ENCODE measurements at regions not wholly inside any gene's neighbourhood (a gene's known extent, or its start where the extent isn't known, plus 50 kb on each side); places are given as distances from the start of the nearest gene placed in this dataset.
A peak's percentile ranks its signal among the peaks of the same experiment; 100 is the strongest.
"Not testable (repeated sequence)": the region's sequence is repeated elsewhere in the genome, so short reads cannot be mapped to it uniquely, and the experiment has no call there.

DNA sequence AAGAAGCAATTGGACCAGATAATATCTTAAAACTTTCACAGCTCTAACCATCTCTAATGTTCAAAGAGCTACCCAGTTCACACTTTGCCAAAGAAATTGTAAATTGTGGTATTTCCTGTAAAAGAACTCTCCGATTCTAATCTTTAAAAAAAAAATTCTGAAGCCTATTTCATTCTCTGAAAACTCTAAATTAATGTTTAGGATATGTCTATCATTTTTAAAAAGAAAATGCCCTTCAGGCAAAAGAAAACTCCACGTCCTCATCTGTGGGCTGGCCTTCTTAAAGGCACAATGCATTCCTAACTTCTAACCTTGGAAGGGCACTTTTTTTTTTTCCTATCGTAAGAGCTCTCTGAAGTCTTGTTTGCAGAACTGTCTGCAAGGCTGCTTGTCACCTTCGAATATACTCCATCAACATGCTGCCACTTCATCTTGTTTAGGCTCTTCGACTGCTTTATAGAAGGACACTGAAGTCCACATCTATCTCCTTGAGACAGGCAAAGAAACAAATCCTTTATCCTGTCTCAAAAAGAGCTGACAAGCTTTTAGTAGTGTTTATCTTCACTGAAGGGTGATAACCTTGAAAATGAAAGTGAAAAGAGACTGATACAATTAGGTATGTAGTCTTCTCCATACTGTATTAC lies 124.3 kb upstream of the SLC39A10 start:
- H3K4me3 ChIP-seq (ENCODE audit: control insufficient read depth in 1 of 7, extremely low read depth in 1 of 7, insufficient read depth in 4 of 7, low read depth in 2 of 7, low read length in 6 of 7) = peak overlapping the region in 5 of 7 experiments; percentile 40 to 63 (median 50)
- CTCF ChIA-PET = interaction anchor here (1.2 kb wide), 3 partner anchors 10 to 38 kb away, joined by 3 to 4 read pairs (median 3); no protein-coding TSS in a partner anchor
- no peaks in the 10 kb centered on the region for H3K9me3 ChIP-seq (ENCODE audit: control extremely low read depth in 1 of 5, control insufficient read depth in 4 of 5, insufficient read depth in 2 of 5, low read depth in 1 of 5, low read length in 4 of 5)
- peaks cover 11 to 50% (median 33%) of the 10 kb centered on the region in 4 experiments for H3K4me1 ChIP-seq (ENCODE audit: control extremely low read depth in 1 of 4, control insufficient read depth in 4 of 4, insufficient read depth in 4 of 4, low read length in 3 of 4)
- POLR2A ChIA-PET = interaction anchor here (0.7 kb wide), 1 partner anchor 321 kb away, joined by 4 read pairs; no protein-coding TSS in a partner anchor
- 12% methylated on average over 4 of the region's 5 CpGs for WGBS (ENCODE audit: insufficient coverage)
- no peaks in the 10 kb centered on the region for H3K36me3 ChIP-seq (ENCODE audit: control insufficient read depth in 4 of 4, insufficient read depth in 4 of 4, low read length in 3 of 4)
- H3K27ac ChIP-seq (ENCODE audit: insufficient read depth in 1 of 2, low read depth in 1 of 2, low read length in 2 of 2, poor library complexity in 1 of 2, severe bottlenecking in 2 of 2) = peak overlapping the region in 1 of 2 experiments; percentile 45
- H3K27me3 ChIP-seq (replicated peaks in 2 of 5; ENCODE audit: control insufficient read depth in 4 of 5, insufficient read depth in 5 of 5, low read length in 4 of 5) = no peaks in the 10 kb centered on the region
- DNase-seq = peak in 2 of 3 donors; percentile 25 to 53

DNA sequence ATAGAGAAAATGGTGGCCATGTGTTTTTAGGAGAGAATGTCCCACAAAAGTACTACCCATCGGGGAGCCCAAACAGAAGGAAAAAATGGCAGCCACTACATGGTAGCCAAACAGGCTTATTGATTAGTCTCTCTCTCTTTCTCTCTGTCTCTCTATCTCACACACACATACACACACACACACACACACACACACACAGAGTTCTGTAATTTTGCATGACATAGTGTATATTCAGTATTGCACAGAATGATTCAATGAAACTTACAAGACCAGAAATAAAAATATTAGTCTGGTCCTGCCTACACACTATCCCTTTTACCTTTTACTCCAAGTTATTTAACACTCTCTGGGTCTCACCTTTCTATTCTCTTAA lies 124.8 kb upstream of the SLC39A10 start:
- no peaks in the 10 kb centered on the region for H3K36me3 ChIP-seq (ENCODE audit: control insufficient read depth in 4 of 4, insufficient read depth in 4 of 4, low read length in 3 of 4)
- peak overlapping the region in 2 of 7 experiments; percentile 44 to 54 for H3K4me3 ChIP-seq (ENCODE audit: control insufficient read depth in 1 of 7, extremely low read depth in 1 of 7, insufficient read depth in 4 of 7, low read depth in 2 of 7, low read length in 6 of 7)
- DNase-seq = peak in 1 of 3 donors; percentile 8
- no peaks in the 10 kb centered on the region for H3K27me3 ChIP-seq (replicated peaks in 2 of 5; ENCODE audit: control insufficient read depth in 4 of 5, insufficient read depth in 5 of 5, low read length in 4 of 5)
- WGBS (ENCODE audit: insufficient coverage) = no CpG with 5 or more reads among the region's 1 CpG
- ChIA-PET POLR2A (interaction anchor here (0.7 kb wide), 1 partner anchor 320 kb away, joined by 4 read pairs; no protein-coding TSS in a partner anchor), CTCF (interaction anchor here (1.2 kb wide), 2 partner anchors 10 to 11 kb away, joined by 3 to 4 read pairs; no protein-coding TSS in a partner anchor)
- peak overlapping the region in 1 of 2 experiments; percentile 45 for H3K27ac ChIP-seq (ENCODE audit: insufficient read depth in 1 of 2, low read depth in 1 of 2, low read length in 2 of 2, poor library complexity in 1 of 2, severe bottlenecking in 2 of 2)
- H3K4me1 ChIP-seq (ENCODE audit: control extremely low read depth in 1 of 4, control insufficient read depth in 4 of 4, insufficient read depth in 4 of 4, low read length in 3 of 4) = peaks cover 11 to 45% (median 29%) of the 10 kb centered on the region in 4 experiments
- no peaks in the 10 kb centered on the region for H3K9me3 ChIP-seq (ENCODE audit: control extremely low read depth in 1 of 5, control insufficient read depth in 4 of 5, insufficient read depth in 2 of 5, low read depth in 1 of 5, low read length in 4 of 5)

DNA sequence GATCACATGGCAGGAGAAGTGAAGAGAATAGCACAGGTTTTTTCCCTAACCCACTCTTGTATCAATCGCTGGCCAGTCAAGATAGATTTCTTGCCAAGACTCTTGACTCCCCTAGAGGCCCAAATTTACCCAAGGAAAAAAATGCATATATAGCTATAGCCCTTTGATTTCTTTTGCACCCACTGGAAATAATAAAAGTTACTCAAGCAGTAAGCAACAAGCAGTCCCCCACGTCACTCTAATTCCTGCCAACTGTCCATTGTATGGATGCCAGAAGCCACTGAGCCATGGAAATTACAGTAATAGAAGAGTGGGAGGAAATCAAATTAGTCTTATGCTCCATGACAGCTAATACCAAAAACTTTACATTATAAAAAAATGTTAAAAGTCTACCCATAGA lies 125.3 kb upstream of the SLC39A10 start:
- CTCF ChIA-PET = interaction anchor here (1.0 to 1.2 kb wide), 3 partner anchors 11 to 34 kb away, joined by 3 to 4 read pairs (median 4); no protein-coding TSS in a partner anchor
- POLR2A ChIA-PET = interaction anchor here (0.5 kb wide), 1 partner anchor 829 kb away, joined by 3 read pairs; no protein-coding TSS in a partner anchor
- Histone ChIP-seq H3K9me3 (ENCODE audit: control extremely low read depth in 1 of 5, control insufficient read depth in 4 of 5, insufficient read depth in 2 of 5, low read depth in 1 of 5, low read length in 4 of 5) (no peaks in the 10 kb centered on the region), H3K4me1 (ENCODE audit: control extremely low read depth in 1 of 4, control insufficient read depth in 4 of 4, insufficient read depth in 4 of 4, low read length in 3 of 4) (peaks cover 6 to 40% (median 24%) of the 10 kb centered on the region in 4 experiments), H3K27me3 (replicated peaks in 2 of 5; ENCODE audit: control insufficient read depth in 4 of 5, insufficient read depth in 5 of 5, low read length in 4 of 5) (no peaks in the 10 kb centered on the region), H3K4me3 (ENCODE audit: control insufficient read depth in 1 of 7, extremely low read depth in 1 of 7, insufficient read depth in 4 of 7, low read depth in 2 of 7, low read length in 6 of 7) (no peak overlapping the region), H3K36me3 (ENCODE audit: control insufficient read depth in 4 of 4, insufficient read depth in 4 of 4, low read length in 3 of 4) (no peaks in the 10 kb centered on the region), H3K27ac (ENCODE audit: insufficient read depth in 1 of 2, low read depth in 1 of 2, low read length in 2 of 2, poor library complexity in 1 of 2, severe bottlenecking in 2 of 2) (peak overlapping the region in 1 of 2 experiments; percentile 45)
- WGBS (ENCODE audit: insufficient coverage) = 90% methylated on average over 1 of the region's 2 CpGs
- DNase-seq = no peak

GRCh38 chr2:195523242-195523641 lies 133.8 kb upstream of the SLC39A10 start:
- H3K9me3 ChIP-seq (ENCODE audit: control extremely low read depth in 1 of 5, control insufficient read depth in 4 of 5, insufficient read depth in 2 of 5, low read depth in 1 of 5, low read length in 4 of 5); H3K36me3 ChIP-seq (ENCODE audit: control insufficient read depth in 4 of 4, insufficient read depth in 4 of 4, low read length in 3 of 4); DNase-seq; POLR2A ChIA-PET; CTCF ChIA-PET; H3K27ac ChIP-seq (ENCODE audit: insufficient read depth in 1 of 2, low read depth in 1 of 2, low read length in 2 of 2, poor library complexity in 1 of 2, severe bottlenecking in 2 of 2); H3K27me3 ChIP-seq (replicated peaks in 2 of 5; ENCODE audit: control insufficient read depth in 4 of 5, insufficient read depth in 5 of 5, low read length in 4 of 5); H3K4me1 ChIP-seq (ENCODE audit: control extremely low read depth in 1 of 4, control insufficient read depth in 4 of 4, insufficient read depth in 4 of 4, low read length in 3 of 4); H3K4me3 ChIP-seq (ENCODE audit: control insufficient read depth in 1 of 7, extremely low read depth in 1 of 7, insufficient read depth in 4 of 7, low read depth in 2 of 7, low read length in 6 of 7): not testable (repeated sequence)
- 92% methylated on average over 8 of the region's 10 CpGs for WGBS (ENCODE audit: insufficient coverage)

DNA sequence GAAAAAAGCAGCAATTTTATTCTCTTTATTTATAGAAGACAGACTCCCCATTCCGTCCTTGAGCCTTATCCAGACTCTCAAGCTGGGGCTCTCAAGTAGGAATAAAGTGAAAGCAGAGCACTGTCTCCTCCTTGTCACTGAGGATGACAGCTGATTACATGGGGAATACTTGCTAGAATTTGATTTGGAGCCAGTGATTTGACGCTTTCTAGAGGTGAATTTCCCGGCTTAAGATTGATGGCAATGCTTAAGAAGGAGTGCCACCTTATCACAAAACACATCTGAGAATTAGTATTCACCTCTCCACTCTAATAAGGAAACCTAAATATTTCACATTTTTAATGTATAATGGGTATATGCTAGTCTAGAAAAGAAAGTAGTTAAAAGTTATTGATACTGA lies 135.4 kb upstream of the SLC39A10 start:
- CTCF ChIA-PET = interaction anchor here (0.6 to 1.7 kb wide), 6 partner anchors 10 to 138 kb away, joined by 3 to 7 read pairs (median 3); no protein-coding TSS in a partner anchor

DNA sequence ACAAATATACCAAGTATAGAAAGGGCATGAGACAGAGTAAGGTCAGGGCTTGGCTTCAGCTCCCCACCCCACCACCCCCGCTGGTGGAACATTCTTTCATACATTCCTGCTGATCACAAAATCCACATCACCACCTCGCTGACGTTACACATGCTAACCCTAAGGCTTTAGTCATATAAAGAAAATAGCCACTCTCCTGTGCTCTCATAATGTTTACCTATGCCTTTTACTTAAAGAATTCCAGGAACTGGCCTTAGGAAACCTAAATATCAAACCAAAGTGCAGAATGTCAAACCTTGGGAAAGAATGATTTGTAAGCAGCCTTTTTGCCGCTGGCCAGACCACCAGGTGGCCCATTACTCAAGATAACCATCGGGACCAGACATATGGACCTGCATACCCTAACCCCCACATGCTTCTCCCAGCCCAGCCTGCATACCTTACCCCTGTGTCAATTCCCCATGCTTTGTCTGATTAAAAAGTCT lies 136.3 kb upstream of the SLC39A10 start:
- Histone ChIP-seq H3K4me3 (ENCODE audit: control insufficient read depth in 1 of 7, extremely low read depth in 1 of 7, insufficient read depth in 4 of 7, low read depth in 2 of 7, low read length in 6 of 7) (no peak overlapping the region), H3K9me3 (ENCODE audit: control extremely low read depth in 1 of 5, control insufficient read depth in 4 of 5, insufficient read depth in 2 of 5, low read depth in 1 of 5, low read length in 4 of 5) (no peaks in the 10 kb centered on the region), H3K4me1 (ENCODE audit: control extremely low read depth in 1 of 4, control insufficient read depth in 4 of 4, insufficient read depth in 4 of 4, low read length in 3 of 4) (no peaks in the 10 kb centered on the region), H3K27me3 (replicated peaks in 2 of 5; ENCODE audit: control insufficient read depth in 4 of 5, insufficient read depth in 5 of 5, low read length in 4 of 5) (no peaks in the 10 kb centered on the region), H3K27ac (ENCODE audit: insufficient read depth in 1 of 2, low read depth in 1 of 2, low read length in 2 of 2, poor library complexity in 1 of 2, severe bottlenecking in 2 of 2) (no peak overlapping the region), H3K36me3 (ENCODE audit: control insufficient read depth in 4 of 4, insufficient read depth in 4 of 4, low read length in 3 of 4) (no peaks in the 10 kb centered on the region)
- POLR2A ChIA-PET = no interaction called here
- WGBS (ENCODE audit: insufficient coverage) = 87% methylated on average over 5 of the region's 5 CpGs
- DNase-seq = no peak
- CTCF ChIA-PET = interaction anchor here (1.0 to 1.7 kb wide), 5 partner anchors 11 to 139 kb away, joined by 3 to 7 read pairs (median 3); no protein-coding TSS in a partner anchor

More for the DNA sequence above, 135.4 kb upstream of the SLC39A10 start:
- WGBS (ENCODE audit: insufficient coverage) = 100% methylated on average over 1 of the region's 3 CpGs
- no peaks in the 10 kb centered on the region for H3K27me3 ChIP-seq (replicated peaks in 2 of 5; ENCODE audit: control insufficient read depth in 4 of 5, insufficient read depth in 5 of 5, low read length in 4 of 5)
- H3K4me1 ChIP-seq (ENCODE audit: control extremely low read depth in 1 of 4, control insufficient read depth in 4 of 4, insufficient read depth in 4 of 4, low read length in 3 of 4) = no peaks in the 10 kb centered on the region
- DNase-seq = no peak
- H3K27ac ChIP-seq (ENCODE audit: insufficient read depth in 1 of 2, low read depth in 1 of 2, low read length in 2 of 2, poor library complexity in 1 of 2, severe bottlenecking in 2 of 2) = no peak overlapping the region
- no peak overlapping the region for H3K4me3 ChIP-seq (ENCODE audit: control insufficient read depth in 1 of 7, extremely low read depth in 1 of 7, insufficient read depth in 4 of 7, low read depth in 2 of 7, low read length in 6 of 7)
- no peaks in the 10 kb centered on the region for H3K9me3 ChIP-seq (ENCODE audit: control extremely low read depth in 1 of 5, control insufficient read depth in 4 of 5, insufficient read depth in 2 of 5, low read depth in 1 of 5, low read length in 4 of 5)
- POLR2A ChIA-PET = no interaction called here
- no peaks in the 10 kb centered on the region for H3K36me3 ChIP-seq (ENCODE audit: control insufficient read depth in 4 of 4, insufficient read depth in 4 of 4, low read length in 3 of 4)

DNA sequence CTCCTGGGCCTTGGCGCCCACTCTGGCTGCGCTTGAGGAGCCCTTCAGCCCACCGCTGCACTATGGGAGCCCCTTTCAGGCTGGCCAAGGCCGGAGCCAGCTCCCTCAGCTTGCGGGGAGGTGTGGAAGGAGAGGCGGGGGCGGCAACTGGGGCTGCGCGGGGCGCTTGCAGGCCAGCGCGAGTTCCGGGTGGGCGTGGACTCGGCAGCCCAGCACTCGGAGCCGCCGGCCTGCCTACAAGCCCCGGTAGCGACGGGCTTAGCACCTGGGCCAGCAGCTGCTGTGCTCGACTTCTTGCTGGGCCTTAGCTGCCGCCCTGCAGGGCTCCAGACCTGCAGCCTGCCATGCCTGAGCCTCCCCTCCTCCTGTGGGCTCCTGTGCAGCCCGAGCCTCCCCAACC lies 141.5 kb upstream of the SLC39A10 start:
- Histone ChIP-seq H3K27me3 (replicated peaks in 2 of 5; ENCODE audit: control insufficient read depth in 4 of 5, insufficient read depth in 5 of 5, low read length in 4 of 5) (no peaks in the 10 kb centered on the region), H3K4me1 (ENCODE audit: control extremely low read depth in 1 of 4, control insufficient read depth in 4 of 4, insufficient read depth in 4 of 4, low read length in 3 of 4) (peaks cover 0 to 8% (median 3%) of the 10 kb centered on the region in 4 experiments), H3K27ac (ENCODE audit: insufficient read depth in 1 of 2, low read depth in 1 of 2, low read length in 2 of 2, poor library complexity in 1 of 2, severe bottlenecking in 2 of 2) (no peak overlapping the region), H3K4me3 (ENCODE audit: control insufficient read depth in 1 of 7, extremely low read depth in 1 of 7, insufficient read depth in 4 of 7, low read depth in 2 of 7, low read length in 6 of 7) (no peak overlapping the region), H3K36me3 (ENCODE audit: control insufficient read depth in 4 of 4, insufficient read depth in 4 of 4, low read length in 3 of 4) (no peaks in the 10 kb centered on the region), H3K9me3 (ENCODE audit: control extremely low read depth in 1 of 5, control insufficient read depth in 4 of 5, insufficient read depth in 2 of 5, low read depth in 1 of 5, low read length in 4 of 5) (no peaks in the 10 kb centered on the region)
- DNase-seq = no peak
- 100% methylated on average over 5 of the region's 24 CpGs for WGBS (ENCODE audit: insufficient coverage)
- ChIA-PET CTCF (interaction anchor here (0.6 to 2.0 kb wide), 2 partner anchors 16 to 127 kb away, joined by 4 to 6 read pairs; no protein-coding TSS in a partner anchor), POLR2A (no interaction called here)

Measured in common myeloid progenitor, CD34-positive (primary cell).